Fibroblast of mammary gland (primary cell): ENCODE measurements at regions not wholly inside any gene's neighbourhood (a gene's known extent, or its start where the extent isn't known, plus 50 kb on each side); places are given as distances from the start of the nearest gene placed in this dataset.

Experiments
- DNase-seq: peaks from one replicate; pipeline ENCODE4 v3.0.0-alpha.2; 2010; ENCODE audit warnings: low read depth
- H3K4me3 ChIP-seq: 2 replicates; pipeline ENCODE4 v1.5.1; 2011; ENCODE audit warnings: low read depth, mild to moderate bottlenecking, low read length, moderate library complexity; ENCODE audit not compliant: control insufficient read depth
- CTCF ChIP-seq: conservative IDR thresholded peaks from 2 replicates; pipeline ENCODE4 v1.5.1; 2011; ENCODE audit warnings: low read depth, low read length, inconsistent platforms; ENCODE audit not compliant: control insufficient read depth, insufficient read depth

- DNase-seq = no peak
- no peak overlapping the region for H3K4me3 ChIP-seq
- TF ChIP-seq CTCF = no peak
Observed at GRCh38 chr11:119797736-119798135, 68.7 kb upstream of the NECTIN1 start.

- no peak for DNase-seq
- H3K4me3 ChIP-seq = no peak overlapping the region
- no peak for TF ChIP-seq CTCF
Observed at GRCh38 chr11:119797123-119797611, 68.2 kb upstream of the NECTIN1 start.

DNA sequence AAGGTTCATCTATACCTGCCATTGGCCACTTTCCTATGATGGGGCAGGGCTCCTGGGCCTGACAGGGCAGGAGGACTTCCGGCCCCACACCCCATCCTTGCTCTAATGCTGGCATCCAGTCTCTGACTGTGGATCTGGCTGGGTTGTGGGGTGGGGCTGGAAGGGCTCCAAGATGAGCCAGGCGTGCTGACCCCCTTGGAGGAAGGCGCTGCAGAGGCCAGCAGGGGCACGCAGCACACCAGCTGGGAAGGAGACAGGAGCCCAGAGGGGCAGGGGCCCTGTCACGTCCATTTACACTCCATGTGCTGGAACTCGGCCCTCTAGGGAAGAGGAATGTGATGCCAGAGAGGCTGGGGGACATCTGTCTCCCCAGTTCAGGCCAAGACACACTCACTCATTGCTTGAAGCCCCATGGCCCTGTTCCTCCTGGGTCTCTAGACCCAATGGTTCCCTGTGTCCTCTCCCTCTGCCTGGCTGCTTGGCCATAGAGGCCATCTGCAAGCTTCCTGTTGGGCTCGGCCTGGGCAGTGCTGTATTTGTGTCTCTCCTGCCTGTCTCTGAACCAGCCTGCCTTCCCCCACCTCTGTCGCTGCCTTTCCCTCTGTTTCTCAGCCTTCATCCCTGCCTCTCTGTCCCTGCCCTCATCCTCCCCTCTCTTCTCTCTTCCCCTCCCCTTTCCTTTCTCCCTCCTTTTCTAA, 67.5 kb upstream of the NECTIN1 start:
- H3K4me3 ChIP-seq = no peak overlapping the region
- no peak for TF ChIP-seq CTCF
- DNase-seq = no peak

- no peak for TF ChIP-seq CTCF
- no peak overlapping the region for H3K4me3 ChIP-seq
- no peak for DNase-seq
Observed at GRCh38 chr11:119795690-119796089, 66.7 kb upstream of the NECTIN1 start.

GRCh38 chr11:119795231-119795630, 66.2 kb upstream of the NECTIN1 start:
- no peak for TF ChIP-seq CTCF
- H3K4me3 ChIP-seq = no peak overlapping the region
- peak; percentile 98 for DNase-seq

GRCh38 chr11:119794756-119795155, 65.8 kb upstream of the NECTIN1 start:
- no peak overlapping the region for H3K4me3 ChIP-seq
- TF ChIP-seq CTCF = no peak
- no peak for DNase-seq
